HFF-Myc (cell line): ENCODE measurements at regions not wholly inside any gene's neighbourhood (a gene's known extent, or its start where the extent isn't known, plus 50 kb on each side); places are given as distances from the start of the nearest gene placed in this dataset.
"Not testable (repeated sequence)": the region's sequence is repeated elsewhere in the genome, so short reads cannot be mapped to it uniquely, and the experiment has no call there.

ENCODE experiments used
- DNase-seq: peaks from one replicate; pipeline ENCODE4 v3.0.0-alpha.2; 2011; ENCODE audit warnings: low read depth; ENCODE audit errors: extremely low read depth
- H3K4me3 ChIP-seq: replicated peaks from 2 replicates; pipeline ENCODE4 v1.5.1; 2011; ENCODE audit warnings: low read depth, mild to moderate bottlenecking, control low read depth, low read length
- TF ChIP-seq, protein P1 (sequence below): IDR thresholded peaks from 2 replicates; pipeline ENCODE4 v1.5.1; 2012; ENCODE audit warnings: mild to moderate bottlenecking, low read depth, low read length, control low read depth; ENCODE audit errors: missing control alignments

- no peak for DNase-seq
- TF ChIP-seq, protein P1, sequence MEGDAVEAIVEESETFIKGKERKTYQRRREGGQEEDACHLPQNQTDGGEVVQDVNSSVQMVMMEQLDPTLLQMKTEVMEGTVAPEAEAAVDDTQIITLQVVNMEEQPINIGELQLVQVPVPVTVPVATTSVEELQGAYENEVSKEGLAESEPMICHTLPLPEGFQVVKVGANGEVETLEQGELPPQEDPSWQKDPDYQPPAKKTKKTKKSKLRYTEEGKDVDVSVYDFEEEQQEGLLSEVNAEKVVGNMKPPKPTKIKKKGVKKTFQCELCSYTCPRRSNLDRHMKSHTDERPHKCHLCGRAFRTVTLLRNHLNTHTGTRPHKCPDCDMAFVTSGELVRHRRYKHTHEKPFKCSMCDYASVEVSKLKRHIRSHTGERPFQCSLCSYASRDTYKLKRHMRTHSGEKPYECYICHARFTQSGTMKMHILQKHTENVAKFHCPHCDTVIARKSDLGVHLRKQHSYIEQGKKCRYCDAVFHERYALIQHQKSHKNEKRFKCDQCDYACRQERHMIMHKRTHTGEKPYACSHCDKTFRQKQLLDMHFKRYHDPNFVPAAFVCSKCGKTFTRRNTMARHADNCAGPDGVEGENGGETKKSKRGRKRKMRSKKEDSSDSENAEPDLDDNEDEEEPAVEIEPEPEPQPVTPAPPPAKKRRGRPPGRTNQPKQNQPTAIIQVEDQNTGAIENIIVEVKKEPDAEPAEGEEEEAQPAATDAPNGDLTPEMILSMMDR: no peak
- no peak overlapping the region for H3K4me3 ChIP-seq
Observed at GRCh38 chr9:27835286-27835685, 262.0 kb upstream of the C9orf72 start.

DNA sequence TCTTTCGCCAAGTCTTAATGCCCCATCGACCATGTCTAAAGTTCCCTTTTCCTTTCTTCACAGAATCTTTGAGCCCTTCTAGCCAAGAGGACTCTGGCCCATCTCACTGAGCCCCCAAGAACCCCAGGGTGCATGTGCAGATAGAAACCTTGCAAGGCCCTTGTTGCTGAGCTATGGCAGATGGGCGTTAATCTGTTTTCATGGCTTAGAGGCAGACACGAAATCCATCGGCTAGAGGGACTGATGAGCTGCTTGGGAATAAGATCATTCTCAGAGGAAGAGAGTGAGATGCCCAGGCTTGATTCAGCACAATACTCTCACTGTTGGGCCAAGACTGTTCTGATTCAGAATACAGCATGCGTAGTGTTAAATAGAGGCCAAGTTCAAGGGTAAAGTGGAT is 262.5 kb upstream of the C9orf72 start:
- no peak overlapping the region for H3K4me3 ChIP-seq
- TF ChIP-seq, protein P1: no peak
- no peak for DNase-seq

DNA sequence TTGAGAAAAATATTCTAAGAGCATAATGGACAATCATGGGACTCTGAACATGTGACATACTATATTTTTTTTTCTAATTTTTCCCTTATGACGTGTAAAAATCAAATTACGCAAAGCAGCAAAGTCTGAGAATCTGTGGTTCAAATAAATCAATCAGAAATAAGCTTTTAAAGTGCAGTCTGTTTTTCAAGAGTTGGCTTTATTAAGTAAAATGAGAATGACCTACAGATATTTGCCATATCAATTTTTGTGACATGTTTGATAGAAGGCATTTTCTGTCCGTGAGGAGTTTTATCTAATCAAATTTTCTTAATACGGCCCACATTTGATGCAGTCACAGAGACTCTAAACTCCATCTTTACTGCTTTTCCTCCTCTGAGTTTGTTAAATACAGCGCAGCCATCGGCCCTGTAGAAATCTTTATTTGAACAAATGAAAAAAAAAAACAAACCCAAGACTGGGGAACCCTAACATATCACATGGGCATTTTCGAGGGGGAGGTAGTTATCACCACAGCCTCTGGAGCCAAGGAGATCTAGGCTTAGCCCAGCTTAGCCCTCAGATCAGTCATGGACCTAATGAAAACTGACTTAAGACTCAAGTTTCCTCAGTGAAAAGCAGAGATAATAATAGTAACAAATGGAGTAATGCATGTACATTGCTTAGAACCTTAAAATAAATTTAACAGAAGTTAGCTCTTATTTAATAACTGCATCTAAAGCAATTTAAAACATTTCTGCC is 263.6 kb upstream of the C9orf72 start:
- DNase-seq: no peak
- no peak overlapping the region for H3K4me3 ChIP-seq
- TF ChIP-seq, protein P1: no peak

DNA sequence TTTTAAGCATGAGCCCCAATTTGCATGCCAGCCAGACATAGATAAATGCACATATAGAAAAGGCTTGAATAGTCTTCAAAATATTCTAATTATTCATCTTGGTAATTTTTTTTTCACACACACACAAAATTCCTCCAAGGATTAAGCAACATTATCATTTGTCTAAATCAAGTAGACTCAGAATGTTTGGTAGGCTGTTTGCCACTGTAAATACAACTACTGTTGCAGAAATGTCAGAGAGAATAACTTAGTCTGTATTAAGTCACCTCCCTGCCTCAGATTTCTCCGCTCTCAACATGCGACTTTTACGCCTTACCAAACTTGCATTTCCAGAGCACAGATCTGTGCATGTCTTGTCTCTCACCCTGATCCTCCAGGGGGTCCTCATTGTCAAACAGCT is 265.6 kb upstream of the C9orf72 start:
- no peak overlapping the region for H3K4me3 ChIP-seq
- no peak for DNase-seq
- TF ChIP-seq, protein P1: no peak

DNA sequence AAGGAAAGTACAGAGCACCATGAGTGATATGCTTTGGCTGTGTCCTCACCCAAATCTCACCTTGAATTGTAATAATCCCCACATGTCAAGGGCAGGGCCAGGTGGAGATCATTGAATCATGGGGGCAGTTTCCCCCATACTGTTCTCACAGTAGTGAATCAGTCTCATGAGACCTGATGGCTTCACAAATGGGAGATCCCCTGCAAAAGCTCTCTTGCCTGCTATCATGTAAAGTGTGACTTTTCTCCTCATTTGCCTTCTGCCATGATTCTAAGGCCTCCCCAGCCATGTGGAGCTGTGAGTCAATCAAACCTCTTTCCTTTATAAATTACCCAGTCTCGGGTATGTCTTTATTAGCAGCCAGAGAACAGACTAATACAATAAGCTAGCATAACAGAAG is 266.5 kb upstream of the C9orf72 start:
- not testable (repeated sequence) for DNase-seq

GRCh38 chr9:27844797-27845196 is 271.5 kb upstream of the C9orf72 start:
- TF ChIP-seq, protein P1: no peak
- no peak for DNase-seq
- no peak overlapping the region for H3K4me3 ChIP-seq

More for the DNA sequence above, 266.5 kb upstream of the C9orf72 start:
- H3K4me3 ChIP-seq: not testable (repeated sequence)

- TF ChIP-seq, protein P1: no peak
- H3K4me3 ChIP-seq: no peak overlapping the region
- DNase-seq: no peak
Observed at GRCh38 chr9:27847380-27847779, 274.1 kb upstream of the C9orf72 start.
